Gastrocnemius medialis (tissue), 4 donors: ENCODE measurements at regions not wholly inside any gene's neighbourhood (a gene's known extent, or its start where the extent isn't known, plus 50 kb on each side); places are given as distances from the start of the nearest gene placed in this dataset.
"Not testable (repeated sequence)": the region's sequence is repeated elsewhere in the genome, so short reads cannot be mapped to it uniquely, and the experiment has no call there.

Experiments
- CTCF ChIP-seq, 5 experiments: fragments of 450-650 bp in 3 of 5; fragments of 200-600 bp in 2 of 5; sonication (generic) in 2 of 5; IDR thresholded peaks in 4 of 5; conservative IDR thresholded peaks in 1 of 5; 1 replicate in 4 of 5; 2 replicates in 1 of 5; pipeline ENCODE4 v1.5.1; 2016 to 2019; ENCODE audit warnings: antibody characterized with exemption in 5 of 5, mild to moderate bottlenecking in 3 of 5, moderate library complexity in 3 of 5
- POLR2A ChIP-seq, 2 donors: fragments of 450-650 bp; IDR thresholded peaks; one replicate each; pipeline ENCODE4 v1.6.1; 2017; ENCODE audit warnings: antibody characterized with exemption in 2 of 2, mild to moderate bottlenecking in 2 of 2, moderate library complexity in 2 of 2

- TF ChIP-seq CTCF (IDR thresholded peaks at IDR 0.05 in 4 of 5, conservative IDR thresholded peaks at IDR 0.05 in 1 of 5); POLR2A (IDR thresholded peaks at IDR 0.05): not testable (repeated sequence)
These were observed 78.4 kb upstream of the CDK13 start for GRCh38 chr7:39871610-39872009.
